ENCODE measurements at regions not wholly inside any gene's neighbourhood (a gene's known extent, or its start where the extent isn't known, plus 50 kb on each side); places are given as distances from the start of the nearest gene placed in this dataset.

DNA sequence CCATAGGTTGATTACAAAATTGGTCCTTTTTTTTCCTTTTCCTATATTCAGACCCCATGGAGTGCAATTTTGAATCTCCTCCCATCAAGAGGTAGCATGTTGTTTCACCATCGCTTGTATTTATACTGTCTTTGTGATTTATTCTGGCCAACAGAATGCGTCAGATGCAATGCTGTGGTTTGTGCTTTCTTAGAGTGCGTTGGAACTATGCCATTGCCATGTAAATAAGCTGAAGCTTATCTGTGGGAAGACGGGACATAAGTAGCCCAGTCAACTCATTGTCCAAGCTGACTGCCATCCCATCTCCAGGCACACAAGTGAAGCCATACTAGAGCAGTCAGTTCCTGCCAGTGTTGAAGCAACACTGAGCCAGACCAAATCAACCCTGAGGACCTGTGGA lies 1339.3 kb upstream of the GOT2 start:
- no peak overlapping the region for H3K27ac ChIP-seq
- intact Hi-C loops (cut with DNase I; ENCODE audit: low total_unique reads) = no loop called here
- DNase-seq = no peak
- H3K4me1 ChIP-seq = no peaks in the 10 kb centered on the region
- no peak overlapping the region for H3K4me3 ChIP-seq
- TF ChIP-seq POLR2A (IDR thresholded peaks at IDR 0.05) = no peak
- TF ChIP-seq, protein P1, sequence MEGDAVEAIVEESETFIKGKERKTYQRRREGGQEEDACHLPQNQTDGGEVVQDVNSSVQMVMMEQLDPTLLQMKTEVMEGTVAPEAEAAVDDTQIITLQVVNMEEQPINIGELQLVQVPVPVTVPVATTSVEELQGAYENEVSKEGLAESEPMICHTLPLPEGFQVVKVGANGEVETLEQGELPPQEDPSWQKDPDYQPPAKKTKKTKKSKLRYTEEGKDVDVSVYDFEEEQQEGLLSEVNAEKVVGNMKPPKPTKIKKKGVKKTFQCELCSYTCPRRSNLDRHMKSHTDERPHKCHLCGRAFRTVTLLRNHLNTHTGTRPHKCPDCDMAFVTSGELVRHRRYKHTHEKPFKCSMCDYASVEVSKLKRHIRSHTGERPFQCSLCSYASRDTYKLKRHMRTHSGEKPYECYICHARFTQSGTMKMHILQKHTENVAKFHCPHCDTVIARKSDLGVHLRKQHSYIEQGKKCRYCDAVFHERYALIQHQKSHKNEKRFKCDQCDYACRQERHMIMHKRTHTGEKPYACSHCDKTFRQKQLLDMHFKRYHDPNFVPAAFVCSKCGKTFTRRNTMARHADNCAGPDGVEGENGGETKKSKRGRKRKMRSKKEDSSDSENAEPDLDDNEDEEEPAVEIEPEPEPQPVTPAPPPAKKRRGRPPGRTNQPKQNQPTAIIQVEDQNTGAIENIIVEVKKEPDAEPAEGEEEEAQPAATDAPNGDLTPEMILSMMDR (IDR thresholded peaks at IDR 0.05) = no peak
- WGBS, 2 donors = 85 to 89% methylated on average over 4 of the region's 4 CpGs
- H3K27me3 ChIP-seq = no peaks in the 10 kb centered on the region
- no peaks in the 10 kb centered on the region for H3K9me3 ChIP-seq
- no peaks in the 10 kb centered on the region for H3K36me3 ChIP-seq (ENCODE audit: low read depth, missing control alignments)

- Histone ChIP-seq H3K4me3 (no peak overlapping the region), H3K27ac (no peak overlapping the region), H3K4me1 (no peaks in the 10 kb centered on the region), H3K9me3 (no peaks in the 10 kb centered on the region), H3K27me3 (no peaks in the 10 kb centered on the region), H3K36me3 (ENCODE audit: low read depth, missing control alignments) (no peaks in the 10 kb centered on the region)
- TF ChIP-seq POLR2A (IDR thresholded peaks at IDR 0.05) = no peak
- TF ChIP-seq, protein P1 (IDR thresholded peaks at IDR 0.05) = no peak
- DNase-seq = no peak
- intact Hi-C loops (cut with DNase I; ENCODE audit: low total_unique reads) = no loop called here
Measured at GRCh38 chr16:60064026-60064425, 1329.9 kb upstream of the GOT2 start.

DNA sequence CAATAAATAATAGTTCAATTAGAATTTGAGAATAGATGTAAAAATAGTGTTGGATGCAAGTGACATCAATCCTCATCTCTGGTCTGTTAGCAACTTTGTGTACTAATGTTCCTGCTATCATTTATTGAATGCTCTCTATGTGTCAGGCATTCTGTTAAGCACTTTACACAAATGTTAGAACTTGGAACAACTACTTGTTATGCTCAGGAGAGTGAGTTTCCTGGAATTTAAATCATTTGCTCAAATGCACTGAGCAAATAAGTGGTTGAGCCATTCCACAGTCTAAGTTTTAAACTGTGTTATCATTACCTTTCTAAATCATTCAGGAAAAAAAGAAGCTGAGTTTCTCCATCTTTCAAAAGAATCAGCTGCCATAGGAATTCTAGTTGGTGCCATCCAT lies 1327.3 kb upstream of the GOT2 start:
- H3K4me1 ChIP-seq = no peaks in the 10 kb centered on the region
- intact Hi-C loops (cut with DNase I; ENCODE audit: low total_unique reads) = no loop called here
- no peaks in the 10 kb centered on the region for H3K9me3 ChIP-seq
- H3K36me3 ChIP-seq (ENCODE audit: low read depth, missing control alignments) = no peaks in the 10 kb centered on the region
- H3K27ac ChIP-seq = no peak overlapping the region
- DNase-seq = no peak
- H3K27me3 ChIP-seq = no peaks in the 10 kb centered on the region
- H3K4me3 ChIP-seq = no peak overlapping the region
- TF ChIP-seq, protein P1 (IDR thresholded peaks at IDR 0.05) = no peak
- no peak for TF ChIP-seq POLR2A (IDR thresholded peaks at IDR 0.05)

GRCh38 chr16:60060731-60061130 lies 1326.6 kb upstream of the GOT2 start:
- intact Hi-C loops (cut with DNase I; ENCODE audit: low total_unique reads) = no loop called here
- no peak for DNase-seq
- 33 to 53% methylated on average over 2 of the region's 2 CpGs for WGBS, 2 donors

GRCh38 chr16:60059141-60059540 lies 1325.0 kb upstream of the GOT2 start:
- Histone ChIP-seq H3K27ac (no peak overlapping the region), H3K9me3 (no peaks in the 10 kb centered on the region), H3K4me1 (no peaks in the 10 kb centered on the region), H3K36me3 (ENCODE audit: low read depth, missing control alignments) (no peaks in the 10 kb centered on the region), H3K4me3 (no peak overlapping the region), H3K27me3 (no peaks in the 10 kb centered on the region)
- DNase-seq = no peak
- 68 to 81% methylated on average over 1 of the region's 1 CpG for WGBS, 2 donors
- no peak for TF ChIP-seq POLR2A (IDR thresholded peaks at IDR 0.05)
- TF ChIP-seq, protein P1 (IDR thresholded peaks at IDR 0.05) = no peak
- intact Hi-C loops (cut with DNase I; ENCODE audit: low total_unique reads) = no loop called here

More at GRCh38 chr16:60060731-60061130, 1326.6 kb upstream of the GOT2 start:
- Histone ChIP-seq H3K27ac (no peak overlapping the region), H3K36me3 (ENCODE audit: low read depth, missing control alignments) (no peaks in the 10 kb centered on the region), H3K27me3 (no peaks in the 10 kb centered on the region), H3K4me3 (no peak overlapping the region), H3K4me1 (no peaks in the 10 kb centered on the region), H3K9me3 (no peaks in the 10 kb centered on the region)
- TF ChIP-seq, protein P1 (IDR thresholded peaks at IDR 0.05) = no peak
- no peak for TF ChIP-seq POLR2A (IDR thresholded peaks at IDR 0.05)

Data from testis (tissue), 2 donors.